WI38 (cell line): ENCODE measurements at regions not wholly inside any gene's neighbourhood (a gene's known extent, or its start where the extent isn't known, plus 50 kb on each side); places are given as distances from the start of the nearest gene placed in this dataset.

Experiments
- H3K4me3 ChIP-seq: 2 replicates; pipeline ENCODE4 v1.5.1; 2011; ENCODE audit warnings: low read depth, mild to moderate bottlenecking, control low read depth, low read length
- CTCF ChIP-seq: IDR thresholded peaks from 2 replicates; pipeline ENCODE4 v1.5.1; 2012; ENCODE audit warnings: low read depth, mild to moderate bottlenecking, control low read depth, low read length

GRCh38 chr2:41872646-41873045 is 175.2 kb upstream of the PKDCC start:
- H3K4me3 ChIP-seq: no peak overlapping the region
- no peak for TF ChIP-seq CTCF

GRCh38 chr2:41873102-41874031 is 174.5 kb upstream of the PKDCC start:
- no peak for TF ChIP-seq CTCF
- no peak overlapping the region for H3K4me3 ChIP-seq

GRCh38 chr2:41877114-41877678 is 170.6 kb upstream of the PKDCC start:
- TF ChIP-seq CTCF: no peak

GRCh38 chr2:41878056-41878455 is 169.8 kb upstream of the PKDCC start:
- TF ChIP-seq CTCF: no peak

More at GRCh38 chr2:41877114-41877678, 170.6 kb upstream of the PKDCC start:
- H3K4me3 ChIP-seq: no peak overlapping the region

GRCh38 chr2:41878716-41879234 is 169.0 kb upstream of the PKDCC start:
- no peak for TF ChIP-seq CTCF
- H3K4me3 ChIP-seq: no peak overlapping the region

More at GRCh38 chr2:41878056-41878455, 169.8 kb upstream of the PKDCC start:
- no peak overlapping the region for H3K4me3 ChIP-seq

GRCh38 chr2:41879235-41879916 is 168.4 kb upstream of the PKDCC start:
- no peak for TF ChIP-seq CTCF
- H3K4me3 ChIP-seq: no peak overlapping the region
